ENCODE measurements at regions not wholly inside any gene's neighbourhood (a gene's known extent, or its start where the extent isn't known, plus 50 kb on each side); places are given as distances from the start of the nearest gene placed in this dataset.

GRCh38 chr19:31841755-31842154 is 492.5 kb upstream of the TSHZ3 start:
- Histone ChIP-seq H3K9ac (ENCODE audit: insufficient read depth, low read depth, low read length) (no peak overlapping the region), H3K27me3 (ENCODE audit: control insufficient read depth in 1 of 2, insufficient read depth in 2 of 2, low read length in 2 of 2) (no peaks in the 10 kb centered on the region), H3K79me2 (ENCODE audit: insufficient read depth, low read length) (no peaks in the 10 kb centered on the region), H2AFZ (ENCODE audit: low read length) (no peak overlapping the region), H4K20me1 (ENCODE audit: insufficient read depth, low read length) (no peaks in the 10 kb centered on the region), H3K4me1 (ENCODE audit: insufficient read depth, low read length) (no peaks in the 10 kb centered on the region), H3K36me3 (replicated peaks in 1 of 2; ENCODE audit: control insufficient read depth in 1 of 2, insufficient read depth in 2 of 2, low read length in 2 of 2) (no peaks in the 10 kb centered on the region), H3K9me3 (ENCODE audit: low read length) (peaks cover 89% of the 10 kb centered on the region), H3K4me3 (replicated peaks in 1 of 3; ENCODE audit: insufficient read depth in 1 of 3, low read depth in 2 of 3, low read length in 3 of 3) (no peak overlapping the region), H3K4me2 (ENCODE audit: low read depth, low read length) (no peak overlapping the region), H3K27ac (ENCODE audit: extremely low read length, insufficient read depth, low read length) (no peak overlapping the region)
- no TSS peak for BruUV-seq (replicated peaks)
- 3% methylated on average over 1 of the region's 1 CpG for WGBS (ENCODE audit: low lambda C conversion rate)
- ChIA-PET CTCF (ENCODE audit: low intra/inter-chr PET ratio, low total read pairs) (no interaction called here), POLR2A (no interaction called here)
- no peak for FAIRE-seq
- DNase-seq (ENCODE audit: low spot score), result no peak
- no peak for ATAC-seq
- intact Hi-C loops (cut with micrococcal nuclease; ENCODE audit: unreplicated experiment), result no loop called here
- in situ Hi-C loops (cut with HindIII; ENCODE audit: extremely low pct_ligation_motif_present, low pct_unique_long_range_greater_than_20kb), result no loop called here
- TF ChIP-seq TERF1 (CRISPR knock-in tag; IDR thresholded peaks at IDR 0.05), result no peak
- no peak for TF ChIP-seq NR2F1 (CRISPR knock-in tag; IDR thresholded peaks at IDR 0.05)
- no peak for TF ChIP-seq ZNF816 (CRISPR knock-in tag; IDR thresholded peaks at IDR 0.05; ENCODE audit: borderline replicate concordance)

GRCh38 chr19:31863122-31863521 is 482.3 kb upstream of the ZNF507 start:
- Histone ChIP-seq H3K4me1 (ENCODE audit: insufficient read depth, low read length) (no peaks in the 10 kb centered on the region), H2AFZ (ENCODE audit: low read length) (no peak overlapping the region), H3K9ac (ENCODE audit: insufficient read depth, low read depth, low read length) (no peak overlapping the region), H3K4me3 (replicated peaks in 1 of 3; ENCODE audit: insufficient read depth in 1 of 3, low read depth in 2 of 3, low read length in 3 of 3) (no peak overlapping the region), H3K27me3 (ENCODE audit: control insufficient read depth in 1 of 2, insufficient read depth in 2 of 2, low read length in 2 of 2) (no peaks in the 10 kb centered on the region), H3K4me2 (ENCODE audit: low read depth, low read length) (no peak overlapping the region), H3K9me3 (ENCODE audit: low read length) (peaks cover 94% of the 10 kb centered on the region), H4K20me1 (ENCODE audit: insufficient read depth, low read length) (no peaks in the 10 kb centered on the region), H3K79me2 (ENCODE audit: insufficient read depth, low read length) (no peaks in the 10 kb centered on the region), H3K27ac (ENCODE audit: extremely low read length, insufficient read depth, low read length) (no peak overlapping the region), H3K36me3 (replicated peaks in 1 of 2; ENCODE audit: control insufficient read depth in 1 of 2, insufficient read depth in 2 of 2, low read length in 2 of 2) (no peaks in the 10 kb centered on the region)
- WGBS (ENCODE audit: low lambda C conversion rate), result under 1% methylated on average over 3 of the region's 3 CpGs
- POLR2A ChIA-PET, result no interaction called here
- DNase-seq (ENCODE audit: low spot score), result no peak
- CTCF ChIA-PET (ENCODE audit: low intra/inter-chr PET ratio, low total read pairs), result no interaction called here
- TF ChIP-seq ZNF317 (CRISPR knock-in tag; IDR thresholded peaks at IDR 0.05), result peak; percentile 98
- TF ChIP-seq HMGXB4 (CRISPR knock-in tag; IDR thresholded peaks at IDR 0.05; ENCODE audit: borderline replicate concordance in 1 of 2, low read depth in 1 of 2), result no peak
- intact Hi-C loops (cut with micrococcal nuclease; ENCODE audit: unreplicated experiment), result no loop called here
- FAIRE-seq, result no peak
- in situ Hi-C loops (cut with HindIII; ENCODE audit: extremely low pct_ligation_motif_present, low pct_unique_long_range_greater_than_20kb), result no loop called here
- ATAC-seq, result no peak
- no TSS peak for BruUV-seq (replicated peaks)

Data from HepG2 (cell line).